AG04450 (cell line): ENCODE measurements at regions not wholly inside any gene's neighbourhood (a gene's known extent, or its start where the extent isn't known, plus 50 kb on each side); places are given as distances from the start of the nearest gene placed in this dataset.

ENCODE experiments used
- CTCF ChIA-PET: fragments of 300-600, 350-600 bp; formaldehyde crosslinking; extraction: SDS; loops from one replicate; lab custom pipeline; 2022; ENCODE audit warnings: antibody characterized with exemption, inconsistent platforms; lab: Charles Lee
- POLR2A ChIA-PET: fragments of 350-600 bp; formaldehyde crosslinking; extraction: SDS; loops from one replicate; lab custom pipeline; 2021; ENCODE audit warnings: antibody characterized with exemption, inconsistent platforms; lab: Yijun Ruan, JAX
- DNase-seq: peaks from one replicate; pipeline ENCODE4 v3.0.0-alpha.2; 2011; ENCODE audit warnings: low read depth, low spot score
- H3K27ac ChIP-seq: one replicate; pipeline ENCODE4 v1.5.1; 2012; ENCODE audit warnings: low read depth, low read length, control low read depth
- H3K27me3 ChIP-seq: one replicate; pipeline ENCODE4 v1.6.0; 2012; ENCODE audit warnings: low read length; ENCODE audit not compliant: control insufficient read depth, insufficient read depth
- H3K4me3 ChIP-seq: 2 replicates; pipeline ENCODE4 v1.5.1; 2011; ENCODE audit warnings: mild to moderate bottlenecking, low read depth, low read length, control low read depth
- H3K9me3 ChIP-seq: 2 replicates; pipeline ENCODE4 v1.5.1; 2012; ENCODE audit warnings: low read length; ENCODE audit not compliant: control insufficient read depth, insufficient read depth
- CTCF ChIP-seq: IDR thresholded peaks from 2 replicates; pipeline ENCODE4 v1.5.1; 2011; ENCODE audit warnings: low read depth, low read length, control low read depth, inconsistent platforms

GRCh38 chr2:187638840-187639239 is 84.6 kb upstream of the TFPI start:
- POLR2A ChIA-PET: no interaction called here
- CTCF ChIA-PET: no interaction called here

GRCh38 chr2:187640926-187641510 is 86.8 kb upstream of the TFPI start:
- H3K27me3 ChIP-seq: no peaks in the 10 kb centered on the region
- H3K9me3 ChIP-seq: peaks cover 6% of the 10 kb centered on the region; the same call in 1 of the 2 replicates
- H3K27ac ChIP-seq: no peak overlapping the region
- TF ChIP-seq CTCF: no peak
- ChIA-PET POLR2A (no interaction called here), CTCF (interaction anchor here (0.9 to 1.6 kb wide), 3 partner anchors 18 to 141 kb away, joined by 3 to 5 read pairs (median 4); no protein-coding TSS in a partner anchor)
- H3K4me3 ChIP-seq: no peak overlapping the region
- no peak for DNase-seq

More at GRCh38 chr2:187638840-187639239, 84.6 kb upstream of the TFPI start:
- no peak for TF ChIP-seq CTCF
- no peaks in the 10 kb centered on the region for H3K27me3 ChIP-seq
- DNase-seq: no peak
- H3K27ac ChIP-seq: no peak overlapping the region
- H3K9me3 ChIP-seq: peaks cover 6% of the 10 kb centered on the region; the same call in 1 of the 2 replicates
- H3K4me3 ChIP-seq: no peak overlapping the region

GRCh38 chr2:187642498-187642897 is 88.3 kb upstream of the TFPI start:
- Histone ChIP-seq H3K4me3 (no peak overlapping the region), H3K27me3 (no peaks in the 10 kb centered on the region), H3K27ac (no peak overlapping the region), H3K9me3 (peaks cover 1% of the 10 kb centered on the region; the same call in 1 of the 2 replicates)
- TF ChIP-seq CTCF: no peak
- ChIA-PET POLR2A (no interaction called here), CTCF (interaction anchor here (1.6 kb wide), 1 partner anchor 143 kb away, joined by 4 read pairs; no protein-coding TSS in a partner anchor)
- no peak for DNase-seq

GRCh38 chr2:187644486-187644885 is 90.3 kb upstream of the TFPI start:
- no peak for TF ChIP-seq CTCF
- ChIA-PET POLR2A (no interaction called here), CTCF (no interaction called here)
- no peak overlapping the region for H3K27ac ChIP-seq
- no peaks in the 10 kb centered on the region for H3K27me3 ChIP-seq
- DNase-seq: no peak
- H3K4me3 ChIP-seq: no peak overlapping the region
- no peaks in the 10 kb centered on the region for H3K9me3 ChIP-seq

- H3K27ac ChIP-seq: no peak overlapping the region
- no peak overlapping the region for H3K4me3 ChIP-seq
- H3K27me3 ChIP-seq: no peaks in the 10 kb centered on the region
- no peaks in the 10 kb centered on the region for H3K9me3 ChIP-seq
- DNase-seq: no peak
- POLR2A ChIA-PET: no interaction called here
- no peak for TF ChIP-seq CTCF
- CTCF ChIA-PET: no interaction called here
These were observed 90.7 kb upstream of the TFPI start for GRCh38 chr2:187644981-187645380.
